ENCODE measurements at regions not wholly inside any gene's neighbourhood (a gene's known extent, or its start where the extent isn't known, plus 50 kb on each side); places are given as distances from the start of the nearest gene placed in this dataset.

DNA sequence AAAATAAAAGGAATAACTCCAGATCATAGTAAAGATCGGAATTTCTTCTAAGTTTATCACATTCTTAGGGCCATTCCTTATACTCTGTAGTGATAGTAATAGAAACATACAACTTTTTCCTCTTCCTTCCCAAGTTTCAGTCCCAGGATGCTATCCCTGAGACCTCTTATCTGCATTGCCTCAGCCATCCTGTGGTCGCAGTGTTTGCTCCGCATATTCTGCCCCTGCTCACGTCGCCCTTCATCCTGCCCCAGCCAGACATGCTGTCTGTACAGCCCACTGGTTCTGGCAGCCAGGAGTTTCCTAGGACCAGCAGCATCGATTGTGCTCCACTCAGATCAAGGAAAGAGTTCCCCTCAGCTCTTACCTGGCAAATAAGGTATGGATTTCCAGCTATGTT, 132.7 kb upstream of the ERCC6L2 start:
- TF ChIP-seq, protein P1, sequence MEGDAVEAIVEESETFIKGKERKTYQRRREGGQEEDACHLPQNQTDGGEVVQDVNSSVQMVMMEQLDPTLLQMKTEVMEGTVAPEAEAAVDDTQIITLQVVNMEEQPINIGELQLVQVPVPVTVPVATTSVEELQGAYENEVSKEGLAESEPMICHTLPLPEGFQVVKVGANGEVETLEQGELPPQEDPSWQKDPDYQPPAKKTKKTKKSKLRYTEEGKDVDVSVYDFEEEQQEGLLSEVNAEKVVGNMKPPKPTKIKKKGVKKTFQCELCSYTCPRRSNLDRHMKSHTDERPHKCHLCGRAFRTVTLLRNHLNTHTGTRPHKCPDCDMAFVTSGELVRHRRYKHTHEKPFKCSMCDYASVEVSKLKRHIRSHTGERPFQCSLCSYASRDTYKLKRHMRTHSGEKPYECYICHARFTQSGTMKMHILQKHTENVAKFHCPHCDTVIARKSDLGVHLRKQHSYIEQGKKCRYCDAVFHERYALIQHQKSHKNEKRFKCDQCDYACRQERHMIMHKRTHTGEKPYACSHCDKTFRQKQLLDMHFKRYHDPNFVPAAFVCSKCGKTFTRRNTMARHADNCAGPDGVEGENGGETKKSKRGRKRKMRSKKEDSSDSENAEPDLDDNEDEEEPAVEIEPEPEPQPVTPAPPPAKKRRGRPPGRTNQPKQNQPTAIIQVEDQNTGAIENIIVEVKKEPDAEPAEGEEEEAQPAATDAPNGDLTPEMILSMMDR (IDR thresholded peaks at IDR 0.05) = no peak
- no peak for TF ChIP-seq POLR2A (IDR thresholded peaks at IDR 0.05)
- WGBS, 2 donors = 53 to 75% methylated on average over 6 of the region's 6 CpGs
- no peak for DNase-seq
- Histone ChIP-seq H3K27me3 (no peaks in the 10 kb centered on the region), H3K9me3 (no peaks in the 10 kb centered on the region), H3K27ac (no peak overlapping the region), H3K36me3 (no peaks in the 10 kb centered on the region), H3K4me3 (replicated peaks in 1 of 3) (no peak overlapping the region), H3K4me1 (no peaks in the 10 kb centered on the region)
- intact Hi-C loops (cut with DNase I) = no loop called here

DNA sequence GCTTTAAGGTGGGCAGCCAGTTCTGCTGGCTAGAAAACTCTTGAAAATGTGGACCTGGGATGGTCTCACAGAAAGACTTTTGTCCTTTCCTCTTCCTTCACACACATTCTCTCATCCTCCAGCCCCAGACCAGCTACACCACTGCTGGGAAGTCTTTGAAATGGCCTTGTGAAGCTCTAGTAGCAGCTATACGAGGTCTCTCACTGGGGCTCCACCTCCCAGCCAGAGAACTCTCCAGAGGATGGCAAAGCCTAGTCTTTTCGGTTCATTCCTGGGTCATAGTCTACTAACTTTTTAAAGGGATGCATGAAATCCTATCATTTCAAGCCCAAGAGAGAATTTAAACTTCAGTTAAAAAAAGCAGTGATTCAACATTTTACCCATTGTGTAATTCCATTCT, 133.9 kb upstream of the ERCC6L2 start:
- Histone ChIP-seq H3K4me1 (peaks cover 0 to 7% of the 10 kb centered on the region in 2 donors), H3K36me3 (no peaks in the 10 kb centered on the region), H3K4me3 (replicated peaks in 1 of 3) (no peak overlapping the region), H3K9me3 (no peaks in the 10 kb centered on the region), H3K27me3 (no peaks in the 10 kb centered on the region), H3K27ac (no peak overlapping the region)
- no peak for DNase-seq
- TF ChIP-seq, protein P1 (IDR thresholded peaks at IDR 0.05) = no peak
- no peak for TF ChIP-seq POLR2A (IDR thresholded peaks at IDR 0.05)
- 29 to 70% methylated on average over 2 of the region's 2 CpGs for WGBS, 2 donors
- intact Hi-C loops (cut with DNase I) = no loop called here

DNA sequence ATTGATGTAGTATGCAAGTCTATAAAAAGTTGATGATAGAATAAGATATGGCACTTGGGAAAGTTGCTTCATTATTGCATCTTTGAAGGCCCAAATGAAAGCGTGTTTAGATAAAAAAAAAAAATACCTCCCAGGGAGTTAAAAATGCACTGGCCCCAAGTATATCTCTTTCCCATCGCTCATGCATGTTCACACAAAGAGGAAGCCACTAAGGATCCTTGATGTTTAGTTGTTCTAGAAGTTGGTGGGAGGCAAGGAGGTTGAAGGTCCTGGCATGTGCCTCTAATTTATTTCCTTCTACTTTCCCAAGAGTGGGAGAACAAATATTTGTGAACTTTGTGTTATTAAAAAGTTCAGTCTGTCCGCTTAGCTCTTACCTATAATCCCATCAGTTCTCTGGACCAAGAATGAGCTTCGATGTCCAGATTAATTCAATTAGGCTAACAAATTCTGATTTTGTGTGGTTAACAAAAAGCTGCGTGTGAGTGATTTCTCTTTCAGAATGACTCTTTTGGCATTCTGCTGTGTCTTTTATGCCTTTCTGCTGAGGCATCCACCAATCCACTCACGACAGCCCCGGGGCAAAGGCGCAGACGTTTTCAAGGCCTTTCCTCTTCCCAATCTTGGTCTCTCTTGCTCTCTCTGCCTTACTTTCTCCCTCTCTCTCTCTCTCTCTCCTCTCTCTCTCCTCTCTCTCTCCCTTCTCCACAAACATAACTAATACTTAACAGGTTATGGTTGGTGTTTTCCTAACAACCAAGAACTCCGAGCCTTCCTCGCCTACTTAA, 135.1 kb upstream of the ERCC6L2 start:
- no peaks in the 10 kb centered on the region for H3K27me3 ChIP-seq
- no peak for DNase-seq
- H3K4me1 ChIP-seq = peaks cover 0 to 9% of the 10 kb centered on the region in 2 donors
- TF ChIP-seq POLR2A (IDR thresholded peaks at IDR 0.05) = no peak
- TF ChIP-seq, protein P1 (IDR thresholded peaks at IDR 0.05) = no peak
- no peaks in the 10 kb centered on the region for H3K9me3 ChIP-seq
- no peak overlapping the region for H3K27ac ChIP-seq
- 81 to 83% methylated on average over 11 of the region's 11 CpGs for WGBS, 2 donors
- H3K36me3 ChIP-seq = no peaks in the 10 kb centered on the region
- intact Hi-C loops (cut with DNase I) = no loop called here
- H3K4me3 ChIP-seq (replicated peaks in 1 of 3) = no peak overlapping the region

DNA sequence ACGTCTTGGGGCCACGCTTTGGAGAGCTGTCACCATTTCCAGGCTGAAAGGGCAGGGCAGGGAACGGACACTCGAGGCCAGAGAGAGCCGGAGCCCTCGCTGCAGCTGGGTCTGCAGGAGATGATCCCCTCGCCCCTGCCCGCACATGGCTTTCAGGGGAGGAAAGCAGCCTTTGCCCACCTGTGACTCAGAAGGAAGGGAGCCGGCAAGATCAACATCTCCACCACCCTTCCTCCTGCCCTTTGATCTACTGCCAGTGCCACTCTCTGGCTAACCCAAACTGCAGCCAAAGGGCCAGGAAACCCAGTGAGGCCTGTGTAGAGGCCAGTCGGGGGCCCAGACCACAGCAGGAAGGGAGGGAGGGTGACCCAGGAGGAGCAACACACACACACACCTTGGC, 137.1 kb upstream of the ERCC6L2 start:
- intact Hi-C loops (cut with DNase I) = no loop called here
- H3K36me3 ChIP-seq = no peaks in the 10 kb centered on the region
- no peaks in the 10 kb centered on the region for H3K9me3 ChIP-seq
- peaks cover 0 to 9% of the 10 kb centered on the region in 2 donors for H3K4me1 ChIP-seq
- H3K4me3 ChIP-seq (replicated peaks in 1 of 3) = no peak overlapping the region
- TF ChIP-seq, protein P1 (IDR thresholded peaks at IDR 0.05) = no peak
- no peak for TF ChIP-seq POLR2A (IDR thresholded peaks at IDR 0.05)
- H3K27me3 ChIP-seq = no peaks in the 10 kb centered on the region
- 83% methylated on average over 10 of the region's 10 CpGs for WGBS, 2 donors
- no peak for DNase-seq
- H3K27ac ChIP-seq = no peak overlapping the region

DNA sequence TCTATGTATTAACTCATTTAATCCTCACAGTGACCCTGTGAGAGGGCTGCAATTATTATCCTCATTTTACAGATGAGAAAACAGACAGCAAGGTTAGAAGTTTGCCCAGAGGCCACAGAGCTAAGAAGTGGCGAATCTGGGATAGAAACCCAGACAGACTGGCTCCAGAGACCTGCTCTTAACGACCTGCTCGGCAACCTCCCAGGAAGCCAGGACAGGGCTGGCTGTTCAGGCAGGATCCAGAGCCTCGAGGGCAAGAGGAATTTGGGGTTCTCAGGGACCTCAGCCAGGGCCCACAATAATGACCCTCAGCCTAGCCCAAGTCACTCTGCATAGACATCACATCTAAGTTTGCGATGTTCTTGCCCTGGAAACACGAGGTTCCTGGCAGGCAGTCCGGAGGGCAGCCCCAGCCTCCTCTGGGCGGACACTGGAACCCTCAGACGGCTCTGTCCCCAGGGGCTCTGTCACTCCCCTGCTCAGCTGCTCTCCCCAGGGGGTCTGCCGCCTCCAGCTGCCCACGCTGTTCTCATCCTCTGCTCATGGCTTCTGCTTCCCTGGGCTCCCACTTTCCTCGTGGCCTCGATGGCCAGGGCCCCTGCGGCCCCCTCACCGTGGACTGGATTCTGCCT, 138.5 kb upstream of the ERCC6L2 start:
- DNase-seq = peak; percentile 8 to 20
- Histone ChIP-seq H3K27me3 (no peaks in the 10 kb centered on the region), H3K27ac (no peak overlapping the region)

More for the DNA sequence above, 138.5 kb upstream of the ERCC6L2 start:
- intact Hi-C loops (cut with DNase I) = no loop called here
- 69 to 80% methylated on average over 9 to 14 of the region's 15 CpGs for WGBS, 2 donors
- H3K36me3 ChIP-seq = no peaks in the 10 kb centered on the region
- H3K4me3 ChIP-seq (replicated peaks in 1 of 3) = no peak overlapping the region
- peaks cover 0 to 9% of the 10 kb centered on the region in 2 donors for H3K4me1 ChIP-seq
- H3K9me3 ChIP-seq = no peaks in the 10 kb centered on the region
- TF ChIP-seq, protein P1 (IDR thresholded peaks at IDR 0.05) = no peak
- no peak for TF ChIP-seq POLR2A (IDR thresholded peaks at IDR 0.05)
